IMR-90 (cell line): ENCODE measurements at regions not wholly inside any gene's neighbourhood (a gene's known extent, or its start where the extent isn't known, plus 50 kb on each side); places are given as distances from the start of the nearest gene placed in this dataset.

Source experiments
- CEBPB ChIP-seq: IDR thresholded peaks from 2 replicates; pipeline ENCODE4 v1.6.1; 2012; ENCODE audit warnings: low read depth, low read length, improper control_type of control experiment
- CTCF ChIP-seq: conservative IDR thresholded peaks from 2 replicates; pipeline ENCODE4 v1.5.1; 2012; ENCODE audit warnings: mild to moderate bottlenecking, low read depth, low read length, improper control_type of control experiment
- MAZ ChIP-seq: IDR thresholded peaks from 2 replicates; pipeline ENCODE4 v1.6.1; 2012; ENCODE audit warnings: low read depth, mild to moderate bottlenecking, low read length, improper control_type of control experiment, moderate library complexity, borderline replicate concordance
- POLR2A ChIP-seq: IDR thresholded peaks from 2 replicates; pipeline ENCODE4 v1.6.1; 2012; ENCODE audit warnings: mild to moderate bottlenecking, low read depth, low read length

GRCh38 chr6:169974663-169975062 lies 223.2 kb downstream of the ERMARD start:
- TF ChIP-seq CEBPB (no peak), CTCF (no peak), POLR2A (no peak), MAZ (no peak)
